IMR-90 (cell line): ENCODE measurements at regions not wholly inside any gene's neighbourhood (a gene's known extent, or its start where the extent isn't known, plus 50 kb on each side); places are given as distances from the start of the nearest gene placed in this dataset.

Experiments used
- ATAC-seq: fragments of 200-7000 bp; cut with Tn5 transposase; 2 replicates; pipeline ENCODE4 v1.9.1; 2020; ENCODE audit warnings: low read depth, mild to moderate bottlenecking, moderate library complexity
- BruUV-seq: library from RNA; stranded (reverse); fragments of 400-500 nt; replicated peaks from 2 replicates; lab custom pipeline; 2021; lab: Mats Ljungman, UMichigan
- CTCF ChIA-PET: fragments of 300-600 bp; formaldehyde crosslinking; extraction: SDS; loops from one replicate; lab custom pipeline; 2021; ENCODE audit warnings: antibody characterized with exemption; lab: Yijun Ruan, JAX
- POLR2A ChIA-PET: fragments of 300-600 bp; sonication (Branson Sonifier 250); formaldehyde crosslinking; loops from one replicate; lab custom pipeline; 2022; ENCODE audit warnings: antibody characterized with exemption; ENCODE audit not compliant: unreplicated experiment; lab: Charles Lee
- DNase-seq: peaks from one replicate; pipeline ENCODE4 v3.0.0; 2013
- H2AFZ ChIP-seq: replicated peaks from 2 replicates; pipeline ENCODE3; 2013; ENCODE audit warnings: low read length, mild to moderate bottlenecking; ENCODE audit not compliant: poor library complexity
- H2AK5ac ChIP-seq: 2 replicates; pipeline ENCODE4 v1.6.1; 2013; ENCODE audit warnings: low read depth, low read length, inconsistent platforms
- H2AK9ac ChIP-seq: replicated peaks from 2 replicates; pipeline ENCODE3; 2013; ENCODE audit warnings: mild to moderate bottlenecking, low read depth, low read length, moderate library complexity; ENCODE audit not compliant: poor library complexity
- H2BK120ac ChIP-seq: 2 replicates; pipeline ENCODE4 v1.6.1; 2013; ENCODE audit warnings: low read depth, low read length, inconsistent platforms
- H2BK15ac ChIP-seq: 3 replicates; pipeline ENCODE4 v1.6.1; 2013; ENCODE audit warnings: low read depth, low read length, inconsistent platforms
- H2BK20ac ChIP-seq: 2 replicates; pipeline ENCODE4 v1.6.1; 2013; ENCODE audit warnings: low read depth, mild to moderate bottlenecking, inconsistent platforms, low read length, moderate library complexity
- H2BK5ac ChIP-seq: 2 replicates; pipeline ENCODE4 v1.6.1; 2013; ENCODE audit warnings: mild to moderate bottlenecking, low read depth, low read length, inconsistent platforms; ENCODE audit not compliant: poor library complexity, severe bottlenecking
- H3K14ac ChIP-seq: replicated peaks from 2 replicates; pipeline ENCODE4 v1.6.1; 2013; ENCODE audit warnings: low read depth, low read length, inconsistent platforms
- H3K18ac ChIP-seq: 2 replicates; pipeline ENCODE4 v1.6.1; 2013; ENCODE audit warnings: low read depth, low read length, control low read depth
- H3K23ac ChIP-seq: 2 replicates; pipeline ENCODE4 v1.6.1; 2013; ENCODE audit warnings: low read depth, low read length, inconsistent platforms
- H3K27ac ChIP-seq: 2 replicates; pipeline ENCODE4 v1.5.1; 2013; ENCODE audit warnings: mild to moderate bottlenecking, control low read depth, low read length; ENCODE audit not compliant: insufficient read depth
- H3K27me3 ChIP-seq: 2 replicates; pipeline ENCODE4 v1.6.1; 2013; ENCODE audit warnings: low read length; ENCODE audit not compliant: control insufficient read depth, insufficient read depth
- H3K36me3 ChIP-seq: 2 replicates; pipeline ENCODE4 v1.6.1; 2013; ENCODE audit warnings: low read length, mixed read lengths; ENCODE audit not compliant: control insufficient read depth, insufficient read depth
- H3K4ac ChIP-seq: 2 replicates; pipeline ENCODE4 v1.6.1; 2013; ENCODE audit warnings: low read depth, low read length, inconsistent platforms
- H3K4me1 ChIP-seq: 2 replicates; pipeline ENCODE4 v1.6.1; 2013; ENCODE audit warnings: low read length, mixed read lengths; ENCODE audit not compliant: control insufficient read depth, insufficient read depth
- H3K4me2 ChIP-seq: 2 replicates; pipeline ENCODE4 v1.6.1; 2013; ENCODE audit warnings: low read depth, mild to moderate bottlenecking, control low read depth, low read length, moderate library complexity
- H3K4me3 ChIP-seq: 2 replicates; pipeline ENCODE4 v1.5.1; 2013; ENCODE audit warnings: low read depth, mild to moderate bottlenecking, control low read depth, low read length, moderate library complexity; ENCODE audit not compliant: insufficient read depth
- H3K56ac ChIP-seq: 2 replicates; pipeline ENCODE4 v1.6.1; 2013; ENCODE audit warnings: low read length, inconsistent platforms; ENCODE audit not compliant: insufficient read depth; ENCODE audit errors: extremely low read depth
- H3K79me1 ChIP-seq, 2 experiments: 2 replicates each; pipeline ENCODE4 v1.6.1; 2013; ENCODE audit warnings: low read length in 2 of 2, inconsistent platforms in 1 of 2, low read depth in 1 of 2
- H3K9ac ChIP-seq: 2 replicates; pipeline ENCODE4 v1.6.1; 2013; ENCODE audit warnings: low read depth, low read length, control low read depth
- H3K9me1 ChIP-seq: 2 replicates; pipeline ENCODE4 v1.6.1; 2013; ENCODE audit warnings: low read length, inconsistent platforms; ENCODE audit not compliant: insufficient read depth
- H3K9me3 ChIP-seq: 2 replicates; pipeline ENCODE4 v1.6.1; 2013; ENCODE audit warnings: low read length; ENCODE audit not compliant: control insufficient read depth, insufficient read depth
- H4K20me1 ChIP-seq: 2 replicates; pipeline ENCODE4 v1.6.1; 2013; ENCODE audit warnings: low read length, inconsistent platforms; ENCODE audit not compliant: insufficient read depth
- H4K5ac ChIP-seq: 2 replicates; pipeline ENCODE4 v1.6.1; 2013; ENCODE audit warnings: mild to moderate bottlenecking, low read depth, low read length, control low read depth
- H4K8ac ChIP-seq, 2 experiments: 2 replicates each; pipeline ENCODE4 v1.6.1; 2013; ENCODE audit warnings: low read depth in 2 of 2, low read length in 2 of 2, control low read depth in 1 of 2, inconsistent platforms in 1 of 2
- H4K91ac ChIP-seq: 2 replicates; pipeline ENCODE4 v1.6.1; 2013; ENCODE audit warnings: low read depth, low read length, inconsistent platforms; ENCODE audit not compliant: insufficient read depth
- BHLHE40 ChIP-seq: fragments of 150-350 bp; IDR thresholded peaks from 2 replicates; pipeline ENCODE4 v1.6.1; 2016; ENCODE audit warnings: mild to moderate bottlenecking, low read depth, low read length
- CEBPB ChIP-seq: IDR thresholded peaks from 2 replicates; pipeline ENCODE4 v1.6.1; 2012; ENCODE audit warnings: low read depth, low read length, improper control_type of control experiment
- CHD1 ChIP-seq: IDR thresholded peaks from 2 replicates; pipeline ENCODE4 v1.6.1; 2012; ENCODE audit warnings: low read depth, low read length, improper control_type of control experiment
- ELK1 ChIP-seq: fragments of 150-350 bp; IDR thresholded peaks from 2 replicates; pipeline ENCODE4 v1.6.1; 2016; ENCODE audit warnings: low read depth, mild to moderate bottlenecking, low read length, moderate library complexity, borderline replicate concordance
- FOS ChIP-seq: fragments of 150-350 bp; IDR thresholded peaks from 2 replicates; pipeline ENCODE4 v1.6.1; 2016; ENCODE audit warnings: low read depth, low read length
- MAFK ChIP-seq: IDR thresholded peaks from 2 replicates; pipeline ENCODE4 v1.6.1; 2012; ENCODE audit warnings: low read depth, low read length, improper control_type of control experiment
- MAZ ChIP-seq: IDR thresholded peaks from 2 replicates; pipeline ENCODE4 v1.6.1; 2012; ENCODE audit warnings: low read depth, mild to moderate bottlenecking, low read length, improper control_type of control experiment, moderate library complexity, borderline replicate concordance
- MXI1 ChIP-seq: IDR thresholded peaks from 2 replicates; pipeline ENCODE4 v1.6.1; 2012; ENCODE audit warnings: low read depth, mild to moderate bottlenecking, low read length, moderate library complexity, borderline replicate concordance
- NFE2L2 ChIP-seq: fragments of 150-350 bp; IDR thresholded peaks from 2 replicates; pipeline ENCODE4 v1.6.1; 2016; ENCODE audit warnings: low read depth, mild to moderate bottlenecking, low read length
- POLR2A ChIP-seq: IDR thresholded peaks from 2 replicates; pipeline ENCODE4 v1.6.1; 2012; ENCODE audit warnings: mild to moderate bottlenecking, low read depth, low read length
- RAD21 ChIP-seq: IDR thresholded peaks from 2 replicates; pipeline ENCODE4 v1.6.1; 2012; ENCODE audit warnings: low read length, improper control_type of control experiment
- RCOR1 ChIP-seq: IDR thresholded peaks from 2 replicates; pipeline ENCODE4 v1.6.1; 2012; ENCODE audit warnings: mild to moderate bottlenecking, low read length, improper control_type of control experiment; ENCODE audit not compliant: insufficient replicate concordance
- RFX5 ChIP-seq: IDR thresholded peaks from 2 replicates; pipeline ENCODE4 v1.8.0; 2012; ENCODE audit warnings: low read depth, mild to moderate bottlenecking, low read length, moderate library complexity
- SMC3 ChIP-seq: fragments of 150-350 bp; IDR thresholded peaks from 2 replicates; pipeline ENCODE4 v1.6.1; 2016; ENCODE audit warnings: low read depth, mild to moderate bottlenecking, antibody characterized with exemption, low read length, moderate library complexity
- WGBS, 2 experiments: methylation state at CpG; one replicate each; pipeline versions ENCODE4 v1.1.5 to v1.1.7; 2013; ENCODE audit warnings: missing lambda C conversion rate in 2 of 2; ENCODE audit not compliant: insufficient read length in 1 of 2; ENCODE audit errors: extremely low coverage in 2 of 2; 5-methylcytosine and 5-hydroxymethylcytosine counted together
- dilution Hi-C: fragments of 300-500 bp; cut with HindIII; formaldehyde crosslinking; loops from one replicate; pipeline ENCODE4 v1.14.3; 2018; ENCODE audit warnings: low sequenced_read_pairs; ENCODE audit not compliant: unreplicated experiment
- in situ Hi-C: fragments of 300-500 bp; cut with MboI; formaldehyde crosslinking; loops from 3 replicates; pipeline ENCODE4 v1.14.3; 2019; ENCODE audit warnings: low sequenced_read_pairs, inconsistent platforms, mixed read lengths
- intact Hi-C: fragments of 100-400 bp; cut with micrococcal nuclease; formaldehyde crosslinking; loops from 2 replicates; pipeline ENCODE4 v1.10.0; 2022
- TF ChIP-seq, protein P1 (sequence below): fragments of 150-350 bp; IDR thresholded peaks from 2 replicates; pipeline ENCODE4 v1.6.1; 2017; ENCODE audit warnings: mild to moderate bottlenecking, antibody characterized with exemption, low read length, low read depth

- Histone ChIP-seq H3K27me3 (no peaks in the 10 kb centered on the region), H2AFZ (no peak overlapping the region), H3K18ac (no peak overlapping the region), H3K79me1 (no peaks in the 10 kb centered on the region), H3K23ac (no peak overlapping the region), H3K4me3 (no peak overlapping the region), H3K14ac (no peak overlapping the region), H2AK9ac (no peak overlapping the region), H3K36me3 (no peaks in the 10 kb centered on the region), H2BK15ac (no peak overlapping the region), H4K5ac (no peak overlapping the region), H3K9ac (no peak overlapping the region), H2BK120ac (no peak overlapping the region), H2BK5ac (no peak overlapping the region), H4K20me1 (no peaks in the 10 kb centered on the region), H3K9me3 (peaks cover 4% of the 10 kb centered on the region; the same call in 1 of the 2 replicates), H3K27ac (no peak overlapping the region), H3K9me1 (no peaks in the 10 kb centered on the region), H4K8ac (no peak overlapping the region), H2AK5ac (no peak overlapping the region), H3K56ac (no peak overlapping the region), H4K91ac (no peak overlapping the region), H3K4me2 (no peak overlapping the region), H3K4ac (no peak overlapping the region), H2BK20ac (no peak overlapping the region), H3K4me1 (no peaks in the 10 kb centered on the region)
- in situ Hi-C loops = no loop called here
- DNase-seq (no peak), ATAC-seq (no peak)
- WGBS, 2 experiments = no CpG with 5 or more reads among the region's 1 CpG
- intact Hi-C loops = no loop called here
- CTCF ChIA-PET = no interaction called here
- POLR2A ChIA-PET = no interaction called here
- dilution Hi-C loops = no loop called here
- BruUV-seq = no TSS peak
- TF ChIP-seq ELK1 = no peak
- TF ChIP-seq POLR2A = no peak
- no peak for TF ChIP-seq RFX5
- TF ChIP-seq RCOR1 = no peak
- TF ChIP-seq BHLHE40 = no peak
- TF ChIP-seq CHD1 = no peak
- TF ChIP-seq SMC3 = no peak
- TF ChIP-seq NFE2L2 = no peak
- TF ChIP-seq MXI1 = no peak
- TF ChIP-seq RAD21 = no peak
- no peak for TF ChIP-seq FOS
- no peak for TF ChIP-seq MAZ
- TF ChIP-seq, protein P1, sequence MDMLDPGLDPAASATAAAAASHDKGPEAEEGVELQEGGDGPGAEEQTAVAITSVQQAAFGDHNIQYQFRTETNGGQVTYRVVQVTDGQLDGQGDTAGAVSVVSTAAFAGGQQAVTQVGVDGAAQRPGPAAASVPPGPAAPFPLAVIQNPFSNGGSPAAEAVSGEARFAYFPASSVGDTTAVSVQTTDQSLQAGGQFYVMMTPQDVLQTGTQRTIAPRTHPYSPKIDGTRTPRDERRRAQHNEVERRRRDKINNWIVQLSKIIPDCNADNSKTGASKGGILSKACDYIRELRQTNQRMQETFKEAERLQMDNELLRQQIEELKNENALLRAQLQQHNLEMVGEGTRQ = no peak
- no peak for TF ChIP-seq CEBPB
- TF ChIP-seq MAFK = no peak
Measured at GRCh38 chr4:154035341-154035740, 246.5 kb upstream of the SFRP2 start.
